GM19468 (cell line): ENCODE measurements at regions not wholly inside any gene's neighbourhood (a gene's known extent, or its start where the extent isn't known, plus 50 kb on each side); places are given as distances from the start of the nearest gene placed in this dataset.
"Not testable (repeated sequence)": the region's sequence is repeated elsewhere in the genome, so short reads cannot be mapped to it uniquely, and the experiment has no call there.

Experiments
- ATAC-seq: cut with Tn5 transposase; IDR thresholded peaks from one replicate; pipeline ENCODE4 v1.9.1; 2021; ENCODE audit warnings: mild to moderate bottlenecking, moderate library complexity, moderate number of reproducible peaks; ENCODE audit not compliant: unreplicated experiment; ENCODE audit errors: extremely low read depth

DNA sequence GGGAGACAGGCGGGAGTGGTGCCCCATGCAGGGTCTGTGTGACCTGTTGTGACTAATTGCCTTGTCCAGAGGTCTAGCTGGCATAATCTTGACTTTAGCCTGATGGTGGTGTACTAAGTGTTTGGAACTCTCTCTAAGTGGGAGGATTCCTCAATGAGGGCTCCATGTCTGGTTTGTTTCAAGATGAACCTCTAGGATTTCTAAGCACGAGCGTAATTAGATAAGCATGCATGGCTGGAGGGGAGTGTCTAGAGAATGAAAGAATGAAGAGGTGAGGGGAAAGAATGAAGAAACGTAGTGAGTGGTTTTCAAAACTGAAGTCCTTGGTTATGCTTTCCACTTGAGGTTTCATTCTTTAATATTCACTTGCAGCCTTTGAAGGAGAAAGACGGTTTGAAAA is 833.2 kb upstream of the GYPC start:
- ATAC-seq = no peak

DNA sequence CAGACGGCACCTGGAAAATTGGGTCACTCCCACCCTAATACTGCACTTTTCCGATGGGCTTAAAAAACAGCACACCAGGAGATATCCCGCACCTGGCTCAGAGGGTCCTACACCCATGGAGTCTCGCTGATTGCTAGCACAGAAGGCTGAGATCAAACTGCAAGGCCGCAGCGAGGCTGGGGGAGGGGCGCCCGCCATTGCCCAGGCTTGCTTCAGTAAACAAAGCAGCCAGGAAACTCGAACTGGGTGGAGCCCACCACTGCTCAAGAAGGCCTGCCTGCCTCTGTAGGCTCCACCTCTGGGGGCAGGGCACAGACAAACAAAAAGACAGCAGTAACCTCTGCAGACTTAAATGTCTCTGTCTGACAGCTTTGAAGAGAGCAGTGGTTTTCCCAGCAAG is 830.2 kb upstream of the GYPC start:
- ATAC-seq = not testable (repeated sequence)

DNA sequence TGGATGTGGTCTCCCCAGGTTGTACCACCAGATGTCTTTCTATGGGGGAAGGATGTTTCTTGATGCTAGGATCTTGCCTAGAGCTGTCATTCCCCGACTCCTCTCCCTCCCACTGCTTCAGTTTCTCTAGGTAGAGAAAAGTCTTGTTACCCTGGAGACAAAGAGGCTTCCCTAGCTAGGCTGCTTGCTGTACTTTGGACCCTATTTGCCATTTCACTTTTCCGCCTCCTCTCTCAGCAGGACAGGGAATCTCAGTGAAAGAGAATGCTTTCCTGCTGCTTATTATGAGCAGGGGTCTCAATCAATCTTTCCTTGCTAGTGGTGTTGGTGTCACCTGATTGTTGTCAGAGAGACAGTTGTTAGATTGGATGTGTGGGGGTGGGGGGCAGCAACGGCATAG is 818.8 kb upstream of the GYPC start:
- no peak for ATAC-seq

DNA sequence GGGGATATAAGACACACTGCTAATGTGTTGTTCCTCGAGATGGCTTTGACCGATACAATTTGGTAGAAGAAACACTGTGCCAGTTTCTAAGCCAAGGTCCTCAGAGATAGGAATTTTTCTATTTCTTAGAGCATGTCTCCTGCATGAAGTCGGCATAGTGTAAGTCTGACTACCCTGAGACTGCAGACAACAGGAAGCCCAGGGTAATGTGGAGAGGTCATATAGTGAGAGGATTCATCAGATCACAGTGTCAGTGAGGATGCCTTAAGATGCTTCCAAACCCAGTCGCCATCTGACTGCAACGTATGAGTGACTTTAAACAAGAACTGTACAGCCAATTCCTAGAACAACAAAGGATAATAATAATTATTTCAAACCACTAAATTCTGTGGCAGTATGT is 818.3 kb upstream of the GYPC start:
- ATAC-seq = no peak

DNA sequence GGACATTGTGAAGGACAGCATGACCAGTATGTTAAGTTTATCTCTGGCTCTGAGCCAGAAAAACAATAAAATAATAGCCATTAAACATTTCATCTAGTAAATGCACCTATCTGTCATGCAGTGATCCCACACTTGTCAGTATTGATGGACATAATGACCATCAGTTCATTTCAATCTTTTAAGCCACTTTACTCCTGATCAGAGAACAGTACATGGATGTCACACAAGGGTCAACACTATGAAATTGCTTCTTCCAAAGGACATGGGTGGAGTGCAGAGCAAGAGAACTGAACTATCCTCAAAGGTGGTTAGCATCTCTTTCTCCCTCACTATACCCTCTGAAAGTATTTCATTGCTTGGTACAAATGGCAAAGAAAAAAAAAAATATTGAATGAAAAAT is 816.0 kb upstream of the GYPC start:
- no peak for ATAC-seq

DNA sequence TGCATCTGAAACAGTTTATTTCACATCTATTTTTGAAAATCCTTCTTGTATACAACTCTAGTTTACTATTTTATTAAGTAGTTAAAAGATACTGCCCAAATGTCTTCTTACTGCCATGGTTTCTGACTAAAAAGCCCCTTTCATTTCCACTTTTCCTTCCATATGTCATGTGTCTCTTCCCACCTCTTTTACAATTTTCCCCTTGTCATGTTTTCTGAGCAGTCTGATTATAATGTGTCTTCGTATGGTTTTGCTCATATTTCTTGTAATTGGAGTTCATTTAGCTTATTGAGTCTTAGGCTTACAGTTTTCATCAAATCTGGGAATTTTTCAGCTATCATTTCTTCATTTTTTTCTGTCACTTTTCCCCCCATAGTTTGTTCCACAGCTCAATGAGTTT is 813.9 kb upstream of the GYPC start:
- ATAC-seq = no peak

DNA sequence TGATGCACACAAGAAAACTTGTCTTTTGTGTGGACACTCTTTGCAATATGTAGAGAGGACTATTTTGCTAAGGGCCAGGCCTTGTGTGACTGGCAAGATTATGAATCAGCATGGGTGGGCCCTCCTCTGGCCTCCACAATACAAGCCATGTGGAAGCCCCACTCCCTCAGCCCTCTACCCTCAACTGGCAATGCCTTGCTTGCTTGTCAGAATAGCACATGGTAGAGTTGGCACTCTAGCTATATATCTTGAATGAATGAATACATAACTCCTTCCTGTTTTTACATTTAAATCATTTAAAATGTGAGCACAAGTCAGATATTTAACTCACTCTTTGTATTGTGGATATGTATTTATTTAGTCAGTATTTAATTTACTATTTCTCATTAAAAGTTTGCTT is 805.4 kb upstream of the GYPC start:
- ATAC-seq = no peak

DNA sequence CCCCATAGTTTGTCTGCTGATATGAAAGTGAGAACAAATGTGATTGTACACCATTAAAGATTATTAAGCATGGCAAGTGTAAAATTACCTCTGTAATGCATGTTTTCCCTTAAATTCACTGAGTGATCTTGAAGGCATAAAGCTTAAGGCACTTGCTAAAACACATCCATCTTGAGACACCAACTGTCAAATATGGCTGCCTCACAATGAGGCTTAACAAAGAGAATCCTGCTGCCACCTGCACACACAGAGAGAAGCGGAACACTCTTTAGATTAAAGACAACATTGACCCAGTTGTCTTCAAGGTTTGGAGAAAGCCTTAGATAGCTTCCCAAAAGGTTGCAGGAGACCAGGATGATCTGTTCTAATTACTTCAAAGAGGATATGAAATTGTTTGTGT is 803.6 kb upstream of the GYPC start:
- no peak for ATAC-seq

DNA sequence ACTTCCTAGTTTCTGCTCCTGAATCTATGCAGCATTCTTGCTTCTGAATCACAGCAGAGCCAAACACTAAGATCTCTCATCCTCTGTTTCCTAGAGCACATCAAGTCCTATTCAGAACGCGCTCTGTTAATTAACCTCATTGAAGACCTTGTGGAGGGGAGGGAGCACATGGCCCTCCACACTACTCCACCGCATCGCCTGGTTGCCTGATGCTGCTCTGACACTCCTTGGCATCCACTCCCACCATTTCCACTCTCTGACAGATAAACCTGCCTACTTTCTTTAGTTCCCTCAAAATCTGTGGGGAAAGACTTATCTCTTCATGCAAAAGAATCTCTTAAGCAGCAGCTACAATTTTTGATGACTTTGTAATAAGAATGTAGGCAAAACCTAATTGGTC is 802.3 kb upstream of the GYPC start:
- no peak for ATAC-seq

DNA sequence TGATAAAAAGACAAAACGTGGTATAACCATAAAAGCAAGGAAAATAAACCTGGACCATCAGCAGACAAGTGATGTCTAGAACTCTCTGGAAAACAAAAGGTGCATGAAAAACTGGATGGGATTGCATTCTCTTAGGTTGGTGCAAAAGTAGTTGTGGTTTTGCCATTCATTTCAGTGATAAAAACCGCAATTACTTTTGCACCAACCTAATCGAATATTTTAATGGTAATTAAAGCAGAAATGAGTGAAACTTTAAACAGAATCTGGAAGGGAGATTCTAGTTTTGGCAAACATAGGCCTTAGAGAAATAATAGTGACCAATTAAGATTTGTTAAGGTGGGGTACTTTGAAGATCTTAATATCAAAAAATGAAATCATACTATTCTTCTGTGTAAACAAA is 800.8 kb upstream of the GYPC start:
- no peak for ATAC-seq

DNA sequence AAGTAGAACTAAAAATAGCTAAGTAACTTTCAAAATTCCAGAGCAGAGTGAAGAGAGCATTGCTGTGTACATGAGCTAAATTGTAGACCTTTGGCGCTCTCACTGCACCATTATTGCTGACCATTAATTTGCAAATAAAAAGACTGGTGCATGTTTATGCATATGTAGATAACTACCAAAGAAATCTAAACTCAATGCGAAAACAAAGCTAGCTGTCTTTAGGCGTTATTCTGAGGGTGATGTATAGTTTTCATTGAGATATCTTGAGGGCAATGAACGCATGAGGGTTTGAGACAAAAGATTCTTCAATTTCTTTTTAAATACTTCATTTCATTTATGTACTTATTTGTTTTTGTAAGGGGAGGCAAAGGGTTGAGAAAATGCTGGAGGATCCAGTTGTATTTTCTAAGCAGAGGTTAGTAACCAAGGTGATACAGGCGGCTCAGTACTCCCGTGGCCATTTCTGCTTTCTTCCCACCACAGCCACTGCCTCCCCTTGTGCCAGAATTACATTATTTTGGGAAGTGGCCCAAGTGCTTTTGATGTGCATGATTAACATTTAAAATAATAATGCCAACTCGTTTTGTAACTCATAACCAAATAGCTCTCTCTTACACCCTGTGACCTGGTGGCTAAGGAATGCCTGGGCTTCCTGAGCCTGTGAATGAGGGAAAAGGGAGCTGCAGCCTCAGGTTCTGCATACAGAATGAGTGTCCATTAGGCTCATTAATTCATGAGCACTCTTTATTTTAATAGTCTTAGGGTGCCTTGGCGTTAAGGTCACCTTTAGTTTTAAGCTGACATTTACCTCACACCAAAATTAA is 797.8 kb upstream of the GYPC start:
- no peak for ATAC-seq

DNA sequence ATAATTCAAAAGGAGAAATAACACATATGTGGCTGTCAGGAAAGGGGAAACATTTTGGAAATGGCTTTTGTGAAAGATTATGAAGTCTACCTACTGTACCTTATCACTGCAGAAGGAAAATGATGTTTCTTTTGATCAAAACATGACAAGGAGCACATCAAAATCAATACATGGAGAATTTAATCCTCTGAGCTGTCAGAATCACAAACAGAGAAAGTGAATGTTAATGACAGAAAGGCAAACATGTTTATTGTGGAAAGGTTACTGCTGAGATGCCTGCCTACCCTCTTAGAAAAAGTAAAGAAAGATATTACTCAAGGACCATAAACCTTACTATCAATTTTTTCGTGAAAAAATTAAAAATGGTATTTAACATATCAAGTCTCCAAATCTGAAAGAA is 794.5 kb upstream of the GYPC start:
- ATAC-seq = no peak

DNA sequence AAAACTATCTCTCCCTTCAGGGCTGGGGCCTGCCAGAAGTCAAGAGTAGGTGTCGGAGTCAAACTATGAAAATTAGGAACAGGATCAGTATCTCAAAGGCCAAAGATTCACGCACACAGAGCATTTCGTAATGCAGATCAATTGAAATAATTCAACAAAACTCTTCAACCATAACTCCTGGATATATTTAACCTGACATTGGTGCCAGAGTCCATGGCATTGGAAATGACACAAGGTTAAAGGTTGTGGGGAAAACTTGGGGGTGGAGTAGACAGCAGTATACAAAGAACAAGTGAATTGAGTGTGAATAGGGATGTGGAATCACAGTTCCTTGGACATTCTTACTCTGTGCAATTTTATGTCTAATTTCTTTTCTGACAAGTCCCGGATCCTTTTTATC is 788.0 kb upstream of the GYPC start:
- ATAC-seq = no peak

DNA sequence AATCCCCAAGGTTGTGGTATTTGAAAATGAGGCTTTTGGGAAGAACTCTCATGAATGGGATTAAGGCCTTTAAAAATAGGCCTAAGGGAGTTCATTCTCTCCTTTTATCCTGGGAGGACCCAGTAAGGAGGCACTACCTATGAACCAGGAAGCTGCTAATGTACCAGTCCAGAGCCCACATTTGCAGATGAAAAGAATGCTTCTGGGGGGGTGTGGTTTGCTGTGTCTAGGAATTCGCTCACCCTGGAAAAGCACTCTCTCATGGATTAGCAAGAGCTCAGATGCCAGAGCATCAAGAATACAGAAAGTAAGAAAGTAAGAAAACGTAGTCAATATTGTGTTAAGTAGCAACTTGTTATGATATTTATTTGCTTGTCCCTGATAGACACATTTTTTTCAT is 785.7 kb upstream of the GYPC start:
- no peak for ATAC-seq

DNA sequence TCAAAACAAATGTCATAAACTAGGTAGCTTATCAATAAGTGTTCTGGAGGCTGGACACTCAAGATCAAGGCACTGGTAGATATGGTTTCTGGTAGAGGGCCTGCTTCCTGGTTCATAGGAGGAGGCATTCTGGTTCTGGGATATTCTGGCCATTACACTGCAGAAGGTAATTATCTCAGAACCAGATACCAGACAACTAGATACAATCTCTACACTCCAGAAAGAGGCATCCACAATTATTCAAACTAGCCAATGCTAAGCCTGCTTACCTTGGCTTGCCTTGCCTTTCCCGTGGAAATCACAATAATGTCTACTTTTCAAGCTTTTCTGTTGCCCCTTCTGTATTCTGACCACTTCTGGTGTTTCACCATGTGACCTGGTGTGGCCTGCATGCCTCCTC is 785.2 kb upstream of the GYPC start:
- ATAC-seq = no peak

DNA sequence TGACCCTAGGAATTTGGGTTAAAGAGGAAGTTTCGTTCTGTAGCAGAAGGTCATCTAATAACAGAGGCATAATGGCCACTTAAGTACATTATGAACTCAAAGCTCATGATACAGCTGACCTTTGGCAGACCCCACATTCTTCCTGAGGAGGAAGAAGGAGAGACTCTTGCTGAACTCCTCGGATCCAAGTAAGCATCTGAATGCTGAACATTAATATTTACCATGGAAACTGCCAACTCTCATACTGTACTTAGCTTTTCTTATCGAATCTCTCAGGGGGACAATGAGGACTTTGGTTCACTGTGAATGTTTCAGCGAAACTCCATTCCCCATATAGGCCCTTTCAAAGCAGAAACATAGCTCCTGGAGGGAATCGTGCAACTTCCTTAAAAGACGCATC is 781.4 kb upstream of the GYPC start:
- no peak for ATAC-seq

DNA sequence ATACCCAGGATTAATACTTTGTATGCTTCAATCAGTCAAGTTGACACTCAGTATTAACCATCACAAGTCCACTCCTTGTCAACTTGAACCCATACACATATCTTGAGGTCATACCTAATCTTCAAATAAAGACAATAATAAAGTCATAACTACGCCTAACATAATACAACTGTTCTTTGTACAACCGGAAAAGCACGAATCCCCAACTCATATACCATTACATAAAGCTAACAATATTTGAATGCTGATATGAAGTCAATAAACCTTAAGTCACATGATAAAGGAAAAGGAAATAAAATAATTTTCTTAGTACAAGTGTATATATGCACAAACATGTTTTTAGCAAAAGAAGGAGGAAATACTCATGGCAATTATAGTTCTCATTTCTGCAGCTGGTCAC is 770.6 kb upstream of the GYPC start:
- no peak for ATAC-seq

DNA sequence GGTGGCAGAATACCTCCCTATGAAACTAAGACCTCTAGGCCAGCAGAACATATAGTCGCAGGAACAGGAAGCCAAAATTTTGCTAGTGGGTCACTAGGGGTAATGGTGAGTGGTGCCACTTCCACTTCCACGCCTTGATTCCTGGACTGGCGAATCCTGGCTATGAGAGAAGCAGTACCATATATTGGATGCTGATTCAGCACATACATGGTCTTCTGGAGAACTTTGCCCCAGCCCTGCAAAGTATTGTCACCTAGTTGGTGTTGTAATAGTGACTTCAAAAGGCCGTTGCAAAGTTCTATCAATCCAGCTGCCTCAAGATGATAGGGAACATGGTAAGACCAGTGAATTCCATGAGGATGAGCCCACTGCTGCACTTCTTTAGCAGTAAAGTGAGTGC is 769.8 kb upstream of the GYPC start:
- no peak for ATAC-seq

DNA sequence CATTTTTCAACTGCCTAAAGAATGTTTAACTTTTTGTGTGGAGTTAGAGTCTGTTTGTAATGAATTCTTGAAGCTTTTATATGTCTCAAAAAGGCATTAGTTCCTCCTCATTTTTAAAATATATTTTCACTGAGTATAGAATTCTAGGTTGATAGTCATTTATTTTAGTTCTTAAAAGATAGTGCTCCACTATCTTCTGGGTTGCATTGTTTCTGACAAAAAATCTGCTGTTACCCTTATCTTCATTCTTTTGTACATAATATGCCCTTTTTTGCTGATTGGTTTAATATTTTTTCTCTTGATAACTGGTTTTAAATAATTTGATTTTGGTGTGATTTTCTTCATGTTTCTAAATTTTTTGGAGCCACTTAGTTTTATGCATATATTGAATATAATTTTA is 754.7 kb upstream of the GYPC start:
- no peak for ATAC-seq

DNA sequence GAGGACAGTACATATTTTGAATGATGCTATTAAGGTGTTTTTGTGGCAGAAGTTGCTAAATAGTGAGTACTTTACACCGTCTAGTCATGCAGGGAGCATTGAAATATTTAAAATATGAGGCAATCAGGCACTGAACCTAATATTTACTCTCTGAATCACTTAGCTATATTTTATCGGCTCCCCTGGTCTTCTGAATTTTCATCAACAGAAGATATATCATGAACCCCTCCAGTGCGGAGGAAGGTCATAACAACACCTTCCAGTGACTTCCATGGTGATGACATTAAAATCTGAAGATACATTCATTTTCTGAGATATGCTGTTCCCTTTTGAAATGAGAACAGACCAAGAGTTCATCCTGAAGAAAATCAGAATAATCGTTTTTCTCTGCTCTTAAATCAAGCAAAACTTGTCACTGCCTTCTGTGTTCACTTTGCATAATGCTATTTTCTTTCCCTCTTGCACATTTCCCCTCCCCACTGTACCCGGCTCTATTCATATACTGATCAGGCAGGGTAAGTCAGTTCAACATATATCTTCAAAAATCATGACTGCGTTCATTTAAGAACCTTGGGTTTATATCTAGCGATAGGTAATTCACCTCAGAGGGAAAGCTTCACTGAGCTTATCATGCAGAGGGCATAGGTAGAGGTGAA is 729.9 kb upstream of the GYPC start:
- no peak for ATAC-seq

DNA sequence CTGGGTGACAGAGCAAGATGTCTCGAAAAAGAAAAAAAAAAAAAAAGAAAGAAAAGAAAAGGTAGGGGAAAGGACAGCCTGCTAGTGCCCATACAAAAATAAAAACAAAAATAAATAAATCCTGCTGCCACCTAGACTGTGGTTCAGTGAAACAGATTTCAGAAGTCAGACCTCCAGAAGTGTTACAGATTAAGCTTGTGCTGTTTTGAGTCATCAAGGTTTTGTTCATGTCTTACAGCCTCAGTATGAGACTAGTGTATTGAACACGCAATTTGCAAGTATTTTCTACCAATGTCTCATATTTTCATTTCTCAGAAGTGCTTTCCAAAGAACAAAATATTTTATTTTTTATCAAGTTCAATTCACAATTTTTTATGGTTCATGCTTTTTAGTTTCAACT is 720.4 kb upstream of the GYPC start:
- no peak for ATAC-seq
